Loucy (cell line): ENCODE measurements at regions not wholly inside any gene's neighbourhood (a gene's known extent, or its start where the extent isn't known, plus 50 kb on each side); places are given as distances from the start of the nearest gene placed in this dataset.

Experiments
- CTCF ChIP-seq: fragments of 200-600 bp; sonication (generic); conservative IDR thresholded peaks from 2 replicates; pipeline ENCODE4 v1.5.1; 2014; ENCODE audit warnings: mild to moderate bottlenecking, antibody characterized with exemption, low read length
- EZH2phosphoT487 ChIP-seq: fragments of 200-600 bp; IDR thresholded peaks from 2 replicates; pipeline ENCODE4 v1.6.1; 2018; ENCODE audit warnings: antibody characterized with exemption, mild to moderate bottlenecking, moderate library complexity, borderline replicate concordance

- TF ChIP-seq CTCF (peak; percentile 42), EZH2phosphoT487 (no peak)
Measured at GRCh38 chr13:67438465-67438864, 208.3 kb upstream of the PCDH9 start.
